Mucosa of rectum (tissue), 2 donors: ENCODE measurements at regions not wholly inside any gene's neighbourhood (a gene's known extent, or its start where the extent isn't known, plus 50 kb on each side); places are given as distances from the start of the nearest gene placed in this dataset.
A peak's percentile ranks its signal among the peaks of the same experiment; 100 is the strongest.

ENCODE experiments used
- H3K27ac ChIP-seq, 2 donors: one replicate each; pipeline ENCODE4 v1.7.0; 2013; ENCODE audit warnings: inconsistent platforms in 2 of 2, low read depth in 2 of 2, low read length in 2 of 2
- H3K27me3 ChIP-seq, 2 donors: one replicate each; pipeline ENCODE4 v1.7.0; 2013; ENCODE audit warnings: low read length in 2 of 2; ENCODE audit not compliant: control insufficient read depth in 2 of 2, insufficient read depth in 2 of 2
- H3K36me3 ChIP-seq, 2 donors: one replicate each; pipeline ENCODE4 v1.7.0; 2013; ENCODE audit warnings: low read length in 2 of 2; ENCODE audit not compliant: control insufficient read depth in 2 of 2, insufficient read depth in 2 of 2
- H3K4me1 ChIP-seq, 2 donors: one replicate each; pipeline ENCODE4 v1.7.0; 2013; ENCODE audit warnings: low read length in 2 of 2, mild to moderate bottlenecking in 1 of 2; ENCODE audit not compliant: control insufficient read depth in 2 of 2, insufficient read depth in 2 of 2
- H3K4me3 ChIP-seq, 2 donors: one replicate each; pipeline ENCODE4 v1.7.0; 2013; ENCODE audit warnings: low read length in 2 of 2
- H3K9ac ChIP-seq, 2 donors: one replicate each; pipeline ENCODE4 v1.7.0; 2013; ENCODE audit warnings: low read length in 2 of 2, low read depth in 1 of 2, mild to moderate bottlenecking in 1 of 2
- H3K9me3 ChIP-seq, 2 donors: one replicate each; pipeline ENCODE4 v1.7.0; 2013; ENCODE audit warnings: low read length in 2 of 2; ENCODE audit not compliant: control insufficient read depth in 2 of 2
- donor health status: healthy.
- donor health status: Normal muscosa, but diverticular disease.

DNA sequence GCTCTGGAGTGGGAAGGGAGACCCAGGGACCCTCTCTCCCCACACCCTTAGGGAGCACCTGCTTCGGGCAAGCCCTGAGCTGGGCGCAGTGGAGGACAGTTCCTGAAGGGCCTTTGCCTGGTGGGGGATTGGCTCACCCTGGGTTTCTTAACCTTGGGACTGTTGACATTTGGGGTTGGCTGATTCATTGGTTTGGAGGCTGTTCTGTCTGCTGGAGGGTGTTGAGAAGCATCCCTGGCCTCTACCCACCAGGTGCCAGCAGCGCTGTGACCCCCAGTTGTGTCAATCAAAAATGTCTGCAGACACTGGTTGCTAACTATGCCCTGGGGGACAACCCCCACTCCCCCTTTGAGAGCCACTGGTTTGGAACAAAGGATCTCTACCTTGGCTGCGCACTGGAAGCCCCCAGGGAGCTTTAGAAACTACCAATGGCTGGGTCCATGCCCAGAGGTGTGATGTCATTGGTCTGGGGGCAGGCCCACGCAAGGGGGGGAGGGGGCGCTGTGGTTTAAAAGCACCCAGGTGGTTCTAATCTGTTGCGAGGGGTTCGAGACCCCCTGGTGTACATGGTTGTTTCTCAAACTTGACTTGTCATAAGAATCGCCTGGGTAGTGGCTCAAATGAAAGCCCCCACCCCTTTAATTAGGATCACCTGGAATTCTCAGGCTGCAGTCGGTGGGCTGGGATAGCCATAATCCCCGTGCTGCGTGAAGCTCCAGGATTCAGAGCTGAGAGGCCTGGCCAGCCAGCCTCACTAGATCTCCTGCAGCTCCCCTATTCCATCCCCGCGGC lies 151.9 kb upstream of the GSE1 start:
- peaks cover 23 to 24% of the 10 kb centered on the region in 2 donors for H3K4me1 ChIP-seq
- H3K9me3 ChIP-seq: no peaks in the 10 kb centered on the region
- peak overlapping the region in 1 of 2 donors; percentile 33 for H3K4me3 ChIP-seq
- peak overlapping the region; percentile 43 to 55 for H3K27ac ChIP-seq
- peak overlapping the region in 1 of 2 donors; percentile 13 for H3K9ac ChIP-seq
- no peaks in the 10 kb centered on the region for H3K36me3 ChIP-seq
- peaks cover 12 to 23% of the 10 kb centered on the region in 2 donors for H3K27me3 ChIP-seq

GRCh38 chr16:85461814-85462713 lies 151.1 kb upstream of the GSE1 start:
- Histone ChIP-seq H3K36me3 (no peaks in the 10 kb centered on the region), H3K27ac (peak overlapping the region; percentile 43 to 55), H3K4me1 (peaks cover 23 to 24% of the 10 kb centered on the region in 2 donors), H3K27me3 (peaks cover 12 to 23% of the 10 kb centered on the region in 2 donors), H3K9me3 (no peaks in the 10 kb centered on the region), H3K9ac (peak overlapping the region; percentile 32 to 40), H3K4me3 (peak overlapping the region; percentile 33 to 48)

- Histone ChIP-seq H3K4me3 (no peak overlapping the region), H3K9ac (peak overlapping the region in 1 of 2 donors; percentile 23), H3K27me3 (peaks cover 12 to 23% of the 10 kb centered on the region in 2 donors), H3K9me3 (no peaks in the 10 kb centered on the region), H3K36me3 (no peaks in the 10 kb centered on the region), H3K4me1 (peaks cover 23 to 24% of the 10 kb centered on the region in 2 donors), H3K27ac (no peak overlapping the region)
Observed at GRCh38 chr16:85462714-85463611, 150.2 kb upstream of the GSE1 start.

- no peak overlapping the region for H3K27ac ChIP-seq
Observed at GRCh38 chr16:85463672-85464382, 149.3 kb upstream of the GSE1 start.

GRCh38 chr16:85464383-85465305 lies 148.5 kb upstream of the GSE1 start:
- Histone ChIP-seq H3K9ac (no peak overlapping the region), H3K4me3 (no peak overlapping the region), H3K27me3 (peaks cover 12 to 23% of the 10 kb centered on the region in 2 donors), H3K27ac (no peak overlapping the region), H3K9me3 (no peaks in the 10 kb centered on the region), H3K4me1 (peaks cover 23 to 24% of the 10 kb centered on the region in 2 donors), H3K36me3 (no peaks in the 10 kb centered on the region)

More at GRCh38 chr16:85463672-85464382, 149.3 kb upstream of the GSE1 start:
- H3K4me1 ChIP-seq: peaks cover 23 to 24% of the 10 kb centered on the region in 2 donors
- H3K36me3 ChIP-seq: no peaks in the 10 kb centered on the region
- peak overlapping the region in 1 of 2 donors; percentile 23 for H3K9ac ChIP-seq
- no peaks in the 10 kb centered on the region for H3K9me3 ChIP-seq
- H3K27me3 ChIP-seq: peaks cover 12 to 23% of the 10 kb centered on the region in 2 donors
- H3K4me3 ChIP-seq: no peak overlapping the region

GRCh38 chr16:85465328-85466303 lies 147.5 kb upstream of the GSE1 start:
- Histone ChIP-seq H3K4me1 (peaks cover 17% of the 10 kb centered on the region in 2 donors), H3K9ac (no peak overlapping the region), H3K4me3 (no peak overlapping the region), H3K27ac (no peak overlapping the region), H3K9me3 (no peaks in the 10 kb centered on the region), H3K36me3 (no peaks in the 10 kb centered on the region), H3K27me3 (peaks cover 12 to 23% of the 10 kb centered on the region in 2 donors)

GRCh38 chr16:85466304-85466700 lies 146.8 kb upstream of the GSE1 start:
- Histone ChIP-seq H3K9me3 (no peaks in the 10 kb centered on the region), H3K36me3 (no peaks in the 10 kb centered on the region), H3K4me3 (no peak overlapping the region), H3K27ac (no peak overlapping the region), H3K27me3 (peaks cover 12 to 23% of the 10 kb centered on the region in 2 donors), H3K4me1 (peaks cover 10% of the 10 kb centered on the region in 2 donors), H3K9ac (no peak overlapping the region)

DNA sequence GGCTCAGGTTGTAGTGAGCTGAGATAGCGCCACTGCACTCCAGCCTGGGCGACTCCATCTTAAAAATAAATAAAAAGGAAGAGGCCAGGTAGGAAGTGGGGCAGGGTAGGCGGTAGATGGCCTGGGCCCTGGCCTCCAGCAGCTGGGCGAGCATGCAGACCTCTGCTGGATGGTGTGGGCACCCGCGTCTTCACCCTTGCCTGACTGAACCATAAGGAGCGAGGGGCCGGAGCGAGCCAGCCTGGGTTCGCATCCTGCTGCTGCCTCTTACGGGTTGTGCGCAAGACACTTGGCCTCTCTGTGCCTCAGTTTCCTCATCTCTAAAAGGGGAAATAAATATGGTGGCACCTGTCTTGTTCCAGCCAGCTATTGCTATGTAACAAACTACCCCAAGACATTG lies 146.1 kb upstream of the GSE1 start:
- Histone ChIP-seq H3K9ac (no peak overlapping the region), H3K9me3 (no peaks in the 10 kb centered on the region), H3K4me3 (no peak overlapping the region), H3K27ac (no peak overlapping the region), H3K4me1 (peaks cover 4 to 8% of the 10 kb centered on the region in 2 donors), H3K36me3 (no peaks in the 10 kb centered on the region), H3K27me3 (peaks cover 12 to 20% of the 10 kb centered on the region in 2 donors)
